Trophoblast cell (in vitro differentiated cells and primary cell): ENCODE measurements at regions not wholly inside any gene's neighbourhood (a gene's known extent, or its start where the extent isn't known, plus 50 kb on each side); places are given as distances from the start of the nearest gene placed in this dataset.

Experiments used
- DNase-seq, 2 donors: peaks; one replicate each; pipeline ENCODE4 v3.0.0-alpha.2; 2016
- H2AFZ ChIP-seq: 2 replicates; pipeline ENCODE4 v1.6.1; 2013; ENCODE audit warnings: low read length, moderate library complexity, mild to moderate bottlenecking; ENCODE audit not compliant: insufficient read depth, poor library complexity
- H2AK5ac ChIP-seq: 2 replicates; pipeline ENCODE4 v1.6.1; 2013; ENCODE audit warnings: mild to moderate bottlenecking, low read length
- H2BK120ac ChIP-seq: 2 replicates; pipeline ENCODE4 v1.6.1; 2013; ENCODE audit warnings: low read length, mild to moderate bottlenecking, moderate library complexity; ENCODE audit not compliant: insufficient read depth, poor library complexity
- H2BK12ac ChIP-seq: 2 replicates; pipeline ENCODE4 v1.6.1; 2013; ENCODE audit warnings: mild to moderate bottlenecking, low read length, moderate library complexity
- H2BK5ac ChIP-seq: 2 replicates; pipeline ENCODE4 v1.6.1; 2013; ENCODE audit warnings: low read length, low read depth, moderate library complexity, mild to moderate bottlenecking; ENCODE audit not compliant: poor library complexity
- H3K14ac ChIP-seq: 2 replicates; pipeline ENCODE4 v1.6.1; 2013; ENCODE audit warnings: mild to moderate bottlenecking, low read length
- H3K18ac ChIP-seq: 2 replicates; pipeline ENCODE4 v1.6.1; 2013; ENCODE audit warnings: mild to moderate bottlenecking, low read length
- H3K23ac ChIP-seq: 2 replicates; pipeline ENCODE4 v1.6.1; 2013; ENCODE audit warnings: low read length
- H3K27ac ChIP-seq: 2 replicates; pipeline ENCODE4 v1.5.1; 2013; ENCODE audit warnings: low read depth, mild to moderate bottlenecking, inconsistent platforms, low read length, moderate library complexity
- H3K27me3 ChIP-seq: 2 replicates; pipeline ENCODE4 v1.6.1; 2013; ENCODE audit warnings: inconsistent platforms, mild to moderate bottlenecking, low read length, moderate library complexity; ENCODE audit not compliant: insufficient read depth
- H3K36me3 ChIP-seq, 2 experiments: 1 replicate in 1 of 2; 2 replicates in 1 of 2; pipeline ENCODE4 v1.6.1; 2013; ENCODE audit warnings: low read length in 2 of 2, mild to moderate bottlenecking in 2 of 2, moderate library complexity in 1 of 2; ENCODE audit not compliant: insufficient read depth in 2 of 2, control insufficient read depth in 1 of 2
- H3K4ac ChIP-seq: 2 replicates; pipeline ENCODE4 v1.6.1; 2013; ENCODE audit warnings: low read depth, mild to moderate bottlenecking, low read length, moderate library complexity
- H3K4me1 ChIP-seq, 2 experiments: 1 replicate in 1 of 2; 2 replicates in 1 of 2; pipeline ENCODE4 v1.6.1; 2013; ENCODE audit warnings: low read length in 2 of 2, mild to moderate bottlenecking in 2 of 2, moderate library complexity in 1 of 2; ENCODE audit not compliant: insufficient read depth in 2 of 2, control insufficient read depth in 1 of 2
- H3K4me2 ChIP-seq: 2 replicates; pipeline ENCODE4 v1.6.1; 2013; ENCODE audit warnings: inconsistent platforms, mild to moderate bottlenecking, low read length, moderate library complexity
- H3K4me3 ChIP-seq: 2 replicates; pipeline ENCODE4 v1.5.1; 2013; ENCODE audit warnings: mild to moderate bottlenecking, low read depth, low read length, inconsistent platforms
- H3K79me1 ChIP-seq: one replicate; pipeline ENCODE4 v1.6.1; 2013; ENCODE audit warnings: low read length
- H3K79me2 ChIP-seq: 2 replicates; pipeline ENCODE4 v1.6.1; 2013; ENCODE audit warnings: low read length, mild to moderate bottlenecking; ENCODE audit not compliant: control insufficient read depth, insufficient read depth, poor library complexity
- H3K9ac ChIP-seq: 2 replicates; pipeline ENCODE4 v1.6.1; 2013; ENCODE audit warnings: mild to moderate bottlenecking, low read length
- H3K9me3 ChIP-seq: 2 replicates; pipeline ENCODE4 v1.6.1; 2013; ENCODE audit warnings: low read depth, mild to moderate bottlenecking, control low read depth, inconsistent platforms, low read length; ENCODE audit not compliant: insufficient read depth
- H4K12ac ChIP-seq: 2 replicates; pipeline ENCODE4 v1.6.1; 2013; ENCODE audit warnings: low read depth, mild to moderate bottlenecking, low read length, moderate library complexity
- H4K8ac ChIP-seq: 2 replicates; pipeline ENCODE4 v1.6.1; 2013; ENCODE audit warnings: low read depth, mild to moderate bottlenecking, low read length, moderate library complexity
- H4K91ac ChIP-seq: one replicate; pipeline ENCODE4 v1.6.1; 2013; ENCODE audit warnings: low read depth, mild to moderate bottlenecking, low read length, moderate library complexity
- WGBS: extraction: QIAGEN DNeasy Blood & Tissue Kit; methylation state at CpG from one replicate; pipeline ENCODE4 v1.1.7; 2013; ENCODE audit warnings: missing lambda C conversion rate; ENCODE audit not compliant: insufficient read length, insufficient coverage; ENCODE audit errors: extremely low coverage; 5-methylcytosine and 5-hydroxymethylcytosine counted together

- WGBS = no CpG with 5 or more reads among the region's 1 CpG
- no peak overlapping the region for H2AK5ac ChIP-seq
- H3K27ac ChIP-seq = no peak overlapping the region
- no peak overlapping the region for H4K12ac ChIP-seq
- H3K18ac ChIP-seq = no peak overlapping the region
- no peaks in the 10 kb centered on the region for H3K36me3 ChIP-seq
- no peak overlapping the region for H3K23ac ChIP-seq
- H3K79me2 ChIP-seq = no peaks in the 10 kb centered on the region
- no peak overlapping the region for H3K4me2 ChIP-seq
- H3K9ac ChIP-seq = no peak overlapping the region
- no peak overlapping the region for H2AFZ ChIP-seq
- DNase-seq = no peak
- H4K8ac ChIP-seq = no peak overlapping the region
- no peak overlapping the region for H3K14ac ChIP-seq
- no peaks in the 10 kb centered on the region for H3K27me3 ChIP-seq
- no peaks in the 10 kb centered on the region for H3K4me1 ChIP-seq
- no peak overlapping the region for H2BK120ac ChIP-seq
- H2BK12ac ChIP-seq = no peak overlapping the region
- H2BK5ac ChIP-seq = no peak overlapping the region
- H3K9me3 ChIP-seq = no peaks in the 10 kb centered on the region
- no peaks in the 10 kb centered on the region for H3K79me1 ChIP-seq
- no peak overlapping the region for H4K91ac ChIP-seq
- H3K4ac ChIP-seq = no peak overlapping the region
- no peak overlapping the region for H3K4me3 ChIP-seq
Observed at GRCh38 chr5:123294544-123294943, 128.7 kb downstream of the CEP120 start.

- Histone ChIP-seq H4K12ac (no peak overlapping the region), H3K14ac (no peak overlapping the region), H2BK5ac (no peak overlapping the region), H3K4me3 (no peak overlapping the region), H4K91ac (no peak overlapping the region), H3K36me3 (no peaks in the 10 kb centered on the region), H3K23ac (no peak overlapping the region), H3K27me3 (no peaks in the 10 kb centered on the region), H3K4ac (no peak overlapping the region), H3K4me1 (no peaks in the 10 kb centered on the region), H3K18ac (no peak overlapping the region), H3K9me3 (no peaks in the 10 kb centered on the region), H4K8ac (no peak overlapping the region), H3K79me1 (no peaks in the 10 kb centered on the region), H3K9ac (no peak overlapping the region), H3K27ac (no peak overlapping the region), H2BK120ac (no peak overlapping the region), H2AK5ac (no peak overlapping the region), H3K79me2 (no peaks in the 10 kb centered on the region), H2BK12ac (no peak overlapping the region), H3K4me2 (no peak overlapping the region), H2AFZ (no peak overlapping the region)
- no peak for DNase-seq
Observed at GRCh38 chr5:123289210-123289609, 134.0 kb downstream of the CEP120 start.

- no peak overlapping the region for H4K8ac ChIP-seq
- no peaks in the 10 kb centered on the region for H3K79me1 ChIP-seq
- no peak overlapping the region for H2BK120ac ChIP-seq
- no peaks in the 10 kb centered on the region for H3K4me1 ChIP-seq
- no peak for DNase-seq
- no peak overlapping the region for H3K18ac ChIP-seq
- H3K9me3 ChIP-seq = no peaks in the 10 kb centered on the region
- no peak overlapping the region for H3K27ac ChIP-seq
- H2AFZ ChIP-seq = no peak overlapping the region
- H3K79me2 ChIP-seq = no peaks in the 10 kb centered on the region
- no peak overlapping the region for H3K23ac ChIP-seq
- H3K4me3 ChIP-seq = no peak overlapping the region
- no peaks in the 10 kb centered on the region for H3K27me3 ChIP-seq
- no peak overlapping the region for H3K9ac ChIP-seq
- H3K14ac ChIP-seq = no peak overlapping the region
- H2BK12ac ChIP-seq = no peak overlapping the region
- no peak overlapping the region for H3K4me2 ChIP-seq
- H4K12ac ChIP-seq = no peak overlapping the region
- H4K91ac ChIP-seq = no peak overlapping the region
- H2AK5ac ChIP-seq = no peak overlapping the region
- no peak overlapping the region for H2BK5ac ChIP-seq
- H3K36me3 ChIP-seq = no peaks in the 10 kb centered on the region
- H3K4ac ChIP-seq = no peak overlapping the region
Observed at GRCh38 chr5:123287881-123288280, 135.3 kb downstream of the CEP120 start.

GRCh38 chr5:123286891-123287290 lies 136.3 kb downstream of the CEP120 start:
- Histone ChIP-seq H3K79me1 (no peaks in the 10 kb centered on the region), H3K79me2 (no peaks in the 10 kb centered on the region), H3K14ac (no peak overlapping the region), H3K27ac (no peak overlapping the region), H4K12ac (no peak overlapping the region), H2BK120ac (no peak overlapping the region), H3K4ac (no peak overlapping the region), H3K4me2 (no peak overlapping the region), H2BK5ac (no peak overlapping the region), H3K27me3 (no peaks in the 10 kb centered on the region), H4K8ac (no peak overlapping the region), H3K23ac (no peak overlapping the region), H4K91ac (no peak overlapping the region), H3K36me3 (no peaks in the 10 kb centered on the region), H3K9ac (no peak overlapping the region), H3K4me3 (no peak overlapping the region), H3K9me3 (no peaks in the 10 kb centered on the region), H3K4me1 (no peaks in the 10 kb centered on the region), H2AFZ (no peak overlapping the region), H2BK12ac (no peak overlapping the region), H2AK5ac (no peak overlapping the region), H3K18ac (no peak overlapping the region)
- no CpG with 5 or more reads among the region's 2 CpGs for WGBS
- DNase-seq = no peak
